Loucy (cell line): ENCODE measurements at regions not wholly inside any gene's neighbourhood (a gene's known extent, or its start where the extent isn't known, plus 50 kb on each side); places are given as distances from the start of the nearest gene placed in this dataset.

ENCODE experiments used
- H2AFZ ChIP-seq: fragments of 200-600 bp; sonication (generic); 2 replicates; pipeline ENCODE4 v1.6.0; 2016; ENCODE audit warnings: antibody characterized with exemption, mild to moderate bottlenecking, low read length, moderate library complexity
- H3F3A ChIP-seq: fragments of 200-600 bp; 2 replicates; pipeline ENCODE4 v1.6.0; 2016; ENCODE audit warnings: antibody characterized with exemption, low read depth, mild to moderate bottlenecking
- H3K27me3 ChIP-seq: fragments of 200-600 bp; sonication (generic); 2 replicates; pipeline ENCODE4 v1.6.1; 2014; ENCODE audit warnings: low read length, mild to moderate bottlenecking; ENCODE audit not compliant: insufficient read depth, poor library complexity, severe bottlenecking
- H3K36me3 ChIP-seq: fragments of 200-600 bp; sonication (generic); 2 replicates; pipeline ENCODE4 v1.6.1; 2016; ENCODE audit warnings: low read length; ENCODE audit not compliant: insufficient read depth
- H3K4me1 ChIP-seq: fragments of 200-600 bp; sonication (generic); 2 replicates; pipeline ENCODE4 v1.5.1; 2014; ENCODE audit warnings: low read length, mild to moderate bottlenecking; ENCODE audit not compliant: insufficient read depth, poor library complexity, severe bottlenecking
- H3K4me2 ChIP-seq: fragments of 200-600 bp; sonication (generic); 2 replicates; pipeline ENCODE4 v1.6.0; 2014; ENCODE audit warnings: antibody characterized with exemption, low read length, low read depth, mild to moderate bottlenecking; ENCODE audit not compliant: poor library complexity, severe bottlenecking
- H3K4me3 ChIP-seq: fragments of 200-600 bp; sonication (generic); 2 replicates; pipeline ENCODE4 v1.5.1; 2014; ENCODE audit warnings: low read length, mild to moderate bottlenecking, mixed read lengths; ENCODE audit not compliant: poor library complexity, severe bottlenecking
- H3K79me2 ChIP-seq: fragments of 200-600 bp; sonication (generic); 2 replicates; pipeline ENCODE4 v1.6.1; 2014; ENCODE audit warnings: low read length; ENCODE audit not compliant: insufficient read depth
- H3K9ac ChIP-seq: fragments of 200-600 bp; sonication (generic); 2 replicates; pipeline ENCODE4 v1.6.0; 2014; ENCODE audit warnings: mild to moderate bottlenecking, low read depth, low read length, moderate library complexity; ENCODE audit not compliant: poor library complexity, severe bottlenecking
- H3K9me2 ChIP-seq: fragments of 200-600 bp; sonication (generic); replicated peaks from 2 replicates; pipeline ENCODE4 v1.6.1; 2016; ENCODE audit warnings: low read depth, low read length, mixed read lengths
- H3K9me3 ChIP-seq: fragments of 200-600 bp; sonication (generic); 2 replicates; pipeline ENCODE4 v1.6.1; 2014; ENCODE audit warnings: mild to moderate bottlenecking, antibody characterized with exemption, low read length, low read depth; ENCODE audit not compliant: insufficient read depth
- H4K20me1 ChIP-seq: fragments of 200-600 bp; sonication (generic); 2 replicates; pipeline ENCODE4 v1.6.0; 2014; ENCODE audit warnings: antibody characterized with exemption, low read length, mild to moderate bottlenecking; ENCODE audit not compliant: insufficient read depth, poor library complexity, severe bottlenecking
- EZH2phosphoT487 ChIP-seq: fragments of 200-600 bp; IDR thresholded peaks from 2 replicates; pipeline ENCODE4 v1.6.1; 2018; ENCODE audit warnings: antibody characterized with exemption, mild to moderate bottlenecking, moderate library complexity, borderline replicate concordance
- TF ChIP-seq, protein P1 (sequence below): fragments of 200-600 bp; sonication (generic); conservative IDR thresholded peaks from 2 replicates; pipeline ENCODE4 v1.5.1; 2014; ENCODE audit warnings: mild to moderate bottlenecking, antibody characterized with exemption, low read length

DNA sequence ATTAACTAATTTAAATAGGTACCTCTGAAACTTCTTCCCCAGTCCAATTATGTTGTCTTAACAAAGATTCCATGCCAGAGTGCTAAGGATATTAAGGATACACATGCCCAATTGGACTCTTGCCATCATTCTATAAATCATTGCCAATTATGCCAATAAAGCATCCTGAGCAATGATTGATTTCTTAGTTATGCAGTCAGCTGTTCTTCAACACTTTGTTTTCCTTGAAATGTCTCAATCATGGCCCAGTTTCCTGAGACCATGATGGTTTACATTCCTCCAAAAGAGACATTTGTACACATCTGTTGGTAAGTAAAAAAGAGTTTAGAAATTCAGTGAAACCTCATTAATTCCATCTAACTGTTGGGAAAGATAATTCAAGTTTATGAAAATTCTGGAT is 180.4 kb upstream of the PKN2 start:
- Histone ChIP-seq H3F3A (no peaks in the 10 kb centered on the region), H3K4me3 (no peak overlapping the region), H3K79me2 (no peaks in the 10 kb centered on the region), H3K9me3 (no peaks in the 10 kb centered on the region), H2AFZ (no peak overlapping the region), H3K9ac (no peak overlapping the region), H3K4me2 (no peak overlapping the region), H3K9me2 (no peaks in the 10 kb centered on the region), H4K20me1 (no peaks in the 10 kb centered on the region), H3K36me3 (no peaks in the 10 kb centered on the region), H3K27me3 (no peaks in the 10 kb centered on the region), H3K4me1 (no peaks in the 10 kb centered on the region)
- no peak for TF ChIP-seq EZH2phosphoT487
- TF ChIP-seq, protein P1, sequence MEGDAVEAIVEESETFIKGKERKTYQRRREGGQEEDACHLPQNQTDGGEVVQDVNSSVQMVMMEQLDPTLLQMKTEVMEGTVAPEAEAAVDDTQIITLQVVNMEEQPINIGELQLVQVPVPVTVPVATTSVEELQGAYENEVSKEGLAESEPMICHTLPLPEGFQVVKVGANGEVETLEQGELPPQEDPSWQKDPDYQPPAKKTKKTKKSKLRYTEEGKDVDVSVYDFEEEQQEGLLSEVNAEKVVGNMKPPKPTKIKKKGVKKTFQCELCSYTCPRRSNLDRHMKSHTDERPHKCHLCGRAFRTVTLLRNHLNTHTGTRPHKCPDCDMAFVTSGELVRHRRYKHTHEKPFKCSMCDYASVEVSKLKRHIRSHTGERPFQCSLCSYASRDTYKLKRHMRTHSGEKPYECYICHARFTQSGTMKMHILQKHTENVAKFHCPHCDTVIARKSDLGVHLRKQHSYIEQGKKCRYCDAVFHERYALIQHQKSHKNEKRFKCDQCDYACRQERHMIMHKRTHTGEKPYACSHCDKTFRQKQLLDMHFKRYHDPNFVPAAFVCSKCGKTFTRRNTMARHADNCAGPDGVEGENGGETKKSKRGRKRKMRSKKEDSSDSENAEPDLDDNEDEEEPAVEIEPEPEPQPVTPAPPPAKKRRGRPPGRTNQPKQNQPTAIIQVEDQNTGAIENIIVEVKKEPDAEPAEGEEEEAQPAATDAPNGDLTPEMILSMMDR = no peak

DNA sequence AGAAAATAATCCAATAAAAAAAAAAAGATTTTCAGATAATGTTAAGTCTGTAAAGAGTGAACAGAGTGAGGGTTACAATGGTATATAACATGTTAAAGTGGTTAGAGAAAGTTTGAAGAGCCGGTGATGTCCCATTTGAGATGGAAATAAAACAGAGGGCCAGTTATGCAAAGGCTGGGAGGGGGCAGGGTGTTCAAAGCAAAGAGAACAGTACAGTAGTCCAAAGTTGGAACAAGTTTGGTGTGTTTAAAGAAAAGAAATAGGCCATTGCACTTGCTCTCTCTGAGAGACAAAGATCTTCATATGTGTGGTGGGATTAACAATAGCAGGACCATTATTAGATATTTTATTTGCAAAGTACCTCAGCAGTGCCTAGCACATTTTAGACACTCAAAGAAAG is 179.5 kb upstream of the PKN2 start:
- no peaks in the 10 kb centered on the region for H3K4me1 ChIP-seq
- no peaks in the 10 kb centered on the region for H3K9me2 ChIP-seq
- H3F3A ChIP-seq = no peaks in the 10 kb centered on the region
- no peaks in the 10 kb centered on the region for H3K9me3 ChIP-seq
- H3K9ac ChIP-seq = no peak overlapping the region
- H2AFZ ChIP-seq = no peak overlapping the region
- no peak overlapping the region for H3K4me3 ChIP-seq
- no peak overlapping the region for H3K4me2 ChIP-seq
- no peaks in the 10 kb centered on the region for H3K36me3 ChIP-seq
- no peak for TF ChIP-seq EZH2phosphoT487
- TF ChIP-seq, protein P1 = no peak
- H3K27me3 ChIP-seq = no peaks in the 10 kb centered on the region
- H3K79me2 ChIP-seq = no peaks in the 10 kb centered on the region
- no peaks in the 10 kb centered on the region for H4K20me1 ChIP-seq

DNA sequence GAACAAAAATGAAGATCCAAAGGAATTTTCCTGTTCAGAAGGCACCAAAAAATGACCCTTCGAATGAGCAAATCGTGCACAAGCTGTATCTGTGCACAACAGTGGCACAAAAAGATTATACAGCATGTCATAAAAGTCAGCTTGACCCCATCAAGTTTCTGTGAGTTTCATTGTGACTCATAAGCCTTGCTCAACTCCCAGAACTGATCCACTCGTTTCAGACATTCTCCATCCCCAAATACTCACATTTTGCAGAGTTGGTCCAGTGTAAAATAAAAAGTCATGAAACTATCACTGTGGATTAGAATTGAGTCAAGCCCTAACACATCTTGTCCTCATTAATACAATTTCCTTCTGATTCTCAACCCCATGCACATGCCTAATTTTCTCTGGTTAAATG is 174.7 kb upstream of the PKN2 start:
- Histone ChIP-seq H3K4me2 (no peak overlapping the region), H3K9me2 (no peaks in the 10 kb centered on the region), H3K9me3 (no peaks in the 10 kb centered on the region), H3K4me1 (no peaks in the 10 kb centered on the region), H3K36me3 (no peaks in the 10 kb centered on the region), H3K79me2 (no peaks in the 10 kb centered on the region), H4K20me1 (no peaks in the 10 kb centered on the region), H3K9ac (no peak overlapping the region), H3K27me3 (no peaks in the 10 kb centered on the region), H3F3A (no peaks in the 10 kb centered on the region), H3K4me3 (no peak overlapping the region), H2AFZ (no peak overlapping the region)
- TF ChIP-seq, protein P1 = no peak
- no peak for TF ChIP-seq EZH2phosphoT487
